Progenitor cell of endocrine pancreas (in vitro differentiated cells): ENCODE measurements at regions not wholly inside any gene's neighbourhood (a gene's known extent, or its start where the extent isn't known, plus 50 kb on each side); places are given as distances from the start of the nearest gene placed in this dataset.

Experiments
- DNase-seq: peaks from one replicate; pipeline ENCODE4 v3.0.0; 2021; ENCODE audit warnings: low spot score; ENCODE audit not compliant: unreplicated experiment
- H3K27ac Mint-ChIP-seq: 2 replicates; pipeline ENCODE4 v1.8.0; 2021; ENCODE audit warnings: mild to moderate bottlenecking, moderate library complexity, mixed read lengths
- H3K27me3 Mint-ChIP-seq: 2 replicates; pipeline ENCODE4 v1.8.0; 2021; ENCODE audit warnings: mixed read lengths
- H3K36me3 Mint-ChIP-seq: 2 replicates; pipeline ENCODE4 v1.8.0; 2022; ENCODE audit warnings: mixed read lengths; ENCODE audit not compliant: insufficient read depth
- H3K4me1 Mint-ChIP-seq: 2 replicates; pipeline ENCODE4 v1.8.0; 2021; ENCODE audit warnings: low read depth, mixed read lengths
- H3K4me3 Mint-ChIP-seq: 2 replicates; pipeline ENCODE4 v1.8.0; 2021; ENCODE audit warnings: low read depth, mild to moderate bottlenecking, moderate library complexity, mixed read lengths
- H3K9me3 Mint-ChIP-seq: 2 replicates; pipeline ENCODE4 v1.8.0; 2021; ENCODE audit warnings: low read depth, mixed read lengths
- TF ChIP-seq, protein P1 (sequence below): fragments of 200-600 bp; sonication (generic); IDR thresholded peaks from one replicate; pipeline ENCODE4 v1.5.0; 2021; ENCODE audit warnings: antibody characterized with exemption, mild to moderate bottlenecking; ENCODE audit not compliant: unreplicated experiment

- no peaks in the 10 kb centered on the region for H3K4me1 Mint-ChIP-seq
- TF ChIP-seq, protein P1, sequence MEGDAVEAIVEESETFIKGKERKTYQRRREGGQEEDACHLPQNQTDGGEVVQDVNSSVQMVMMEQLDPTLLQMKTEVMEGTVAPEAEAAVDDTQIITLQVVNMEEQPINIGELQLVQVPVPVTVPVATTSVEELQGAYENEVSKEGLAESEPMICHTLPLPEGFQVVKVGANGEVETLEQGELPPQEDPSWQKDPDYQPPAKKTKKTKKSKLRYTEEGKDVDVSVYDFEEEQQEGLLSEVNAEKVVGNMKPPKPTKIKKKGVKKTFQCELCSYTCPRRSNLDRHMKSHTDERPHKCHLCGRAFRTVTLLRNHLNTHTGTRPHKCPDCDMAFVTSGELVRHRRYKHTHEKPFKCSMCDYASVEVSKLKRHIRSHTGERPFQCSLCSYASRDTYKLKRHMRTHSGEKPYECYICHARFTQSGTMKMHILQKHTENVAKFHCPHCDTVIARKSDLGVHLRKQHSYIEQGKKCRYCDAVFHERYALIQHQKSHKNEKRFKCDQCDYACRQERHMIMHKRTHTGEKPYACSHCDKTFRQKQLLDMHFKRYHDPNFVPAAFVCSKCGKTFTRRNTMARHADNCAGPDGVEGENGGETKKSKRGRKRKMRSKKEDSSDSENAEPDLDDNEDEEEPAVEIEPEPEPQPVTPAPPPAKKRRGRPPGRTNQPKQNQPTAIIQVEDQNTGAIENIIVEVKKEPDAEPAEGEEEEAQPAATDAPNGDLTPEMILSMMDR, result no peak
- H3K4me3 Mint-ChIP-seq, result no peak overlapping the region
- H3K9me3 Mint-ChIP-seq, result peaks cover 18% of the 10 kb centered on the region
- DNase-seq, result no peak
- H3K27ac Mint-ChIP-seq, result no peak overlapping the region
- no peaks in the 10 kb centered on the region for H3K27me3 Mint-ChIP-seq
- no peaks in the 10 kb centered on the region for H3K36me3 Mint-ChIP-seq
Observed at GRCh38 chr5:118320121-118320520, 668.2 kb downstream of the DTWD2 start.

GRCh38 chr5:118314931-118315330, 673.4 kb downstream of the DTWD2 start:
- H3K36me3 Mint-ChIP-seq, result no peaks in the 10 kb centered on the region
- H3K9me3 Mint-ChIP-seq, result no peaks in the 10 kb centered on the region
- no peak overlapping the region for H3K27ac Mint-ChIP-seq
- H3K4me3 Mint-ChIP-seq, result no peak overlapping the region
- H3K27me3 Mint-ChIP-seq, result no peaks in the 10 kb centered on the region
- no peaks in the 10 kb centered on the region for H3K4me1 Mint-ChIP-seq
- TF ChIP-seq, protein P1, result no peak
- DNase-seq, result no peak

GRCh38 chr5:118311103-118311819, 677.1 kb downstream of the DTWD2 start:
- TF ChIP-seq, protein P1, result no peak
- H3K27ac Mint-ChIP-seq, result no peak overlapping the region
- H3K9me3 Mint-ChIP-seq, result no peaks in the 10 kb centered on the region
- H3K36me3 Mint-ChIP-seq, result no peaks in the 10 kb centered on the region
- DNase-seq, result no peak
- no peaks in the 10 kb centered on the region for H3K4me1 Mint-ChIP-seq
- no peaks in the 10 kb centered on the region for H3K27me3 Mint-ChIP-seq
- H3K4me3 Mint-ChIP-seq, result no peak overlapping the region

- no peaks in the 10 kb centered on the region for H3K4me1 Mint-ChIP-seq
- H3K9me3 Mint-ChIP-seq, result no peaks in the 10 kb centered on the region
- H3K4me3 Mint-ChIP-seq, result no peak overlapping the region
- H3K27ac Mint-ChIP-seq, result no peak overlapping the region
- no peaks in the 10 kb centered on the region for H3K36me3 Mint-ChIP-seq
- H3K27me3 Mint-ChIP-seq, result no peaks in the 10 kb centered on the region
- no peak for DNase-seq
- TF ChIP-seq, protein P1, result no peak
Observed at GRCh38 chr5:118310401-118310800, 677.9 kb downstream of the DTWD2 start.

DNA sequence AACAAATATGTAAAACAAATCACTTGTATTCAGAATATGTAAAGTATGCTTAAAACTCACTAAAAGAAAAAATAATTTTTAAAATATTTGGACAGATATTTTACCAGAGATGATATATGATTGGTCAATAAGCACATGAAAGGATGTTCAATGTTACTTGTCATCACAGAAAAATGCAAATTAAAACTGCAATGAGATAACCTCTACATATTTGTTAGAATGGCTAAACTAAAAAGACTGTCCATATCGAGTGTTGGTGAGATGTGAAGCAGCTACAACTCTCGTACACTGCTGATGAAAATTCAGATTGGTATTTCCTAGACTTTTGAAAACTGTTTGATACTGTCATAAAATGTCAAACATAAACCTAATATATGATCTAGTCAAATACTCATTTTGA, 685.1 kb downstream of the DTWD2 start:
- no peaks in the 10 kb centered on the region for H3K27me3 Mint-ChIP-seq
- H3K4me1 Mint-ChIP-seq, result no peaks in the 10 kb centered on the region
- H3K36me3 Mint-ChIP-seq, result no peaks in the 10 kb centered on the region
- DNase-seq, result no peak
- no peak overlapping the region for H3K4me3 Mint-ChIP-seq
- TF ChIP-seq, protein P1, result no peak
- no peak overlapping the region for H3K27ac Mint-ChIP-seq
- no peaks in the 10 kb centered on the region for H3K9me3 Mint-ChIP-seq
